ENCODE measurements at regions not wholly inside any gene's neighbourhood (a gene's known extent, or its start where the extent isn't known, plus 50 kb on each side); places are given as distances from the start of the nearest gene placed in this dataset.
"Not testable (repeated sequence)": the region's sequence is repeated elsewhere in the genome, so short reads cannot be mapped to it uniquely, and the experiment has no call there.

DNA sequence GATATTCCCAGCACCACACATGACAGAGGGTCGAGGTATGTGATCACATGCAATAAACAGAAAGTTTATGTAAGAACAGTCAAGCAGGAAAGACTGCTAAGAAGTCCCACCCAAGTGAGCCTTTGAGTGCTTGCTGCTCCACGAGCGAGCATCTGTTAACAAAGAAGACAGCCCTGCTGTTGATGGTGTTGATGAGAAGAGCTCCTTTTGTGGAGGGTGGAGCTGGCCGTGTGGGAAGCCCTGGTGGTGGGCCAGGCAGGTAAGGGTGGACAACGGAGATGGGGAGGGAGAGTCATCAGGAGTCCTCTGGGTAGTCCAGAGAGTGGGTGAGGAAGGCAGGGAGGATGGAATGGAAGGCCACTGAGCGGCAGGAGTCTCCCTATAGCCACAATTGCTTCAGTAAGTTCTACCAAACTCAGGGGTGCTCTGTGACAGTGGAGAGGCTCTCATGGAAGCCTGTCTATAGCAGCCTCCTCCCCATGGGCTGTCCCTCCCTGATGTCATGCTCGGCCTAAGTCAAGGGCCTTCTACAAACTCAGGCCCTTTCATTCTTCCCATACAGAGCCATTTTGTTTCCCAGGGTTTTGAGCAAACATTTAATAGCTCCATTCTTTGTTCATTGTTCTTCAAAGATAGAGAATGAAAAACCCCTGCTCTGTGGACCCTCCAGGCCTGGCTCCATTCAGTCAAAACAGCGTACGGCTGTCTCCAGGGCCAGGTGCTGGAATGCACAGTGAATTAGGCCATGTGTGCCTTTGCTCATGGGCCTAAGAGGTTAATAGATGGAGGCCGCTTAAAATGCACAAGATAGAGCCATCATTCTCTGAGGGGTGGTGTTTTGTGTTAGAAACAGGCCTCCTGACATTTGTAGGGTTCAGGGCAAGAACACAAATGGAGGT is 494.2 kb upstream of the RAB6C start:
- DNase-seq (ENCODE audit: low spot score): no peak

DNA sequence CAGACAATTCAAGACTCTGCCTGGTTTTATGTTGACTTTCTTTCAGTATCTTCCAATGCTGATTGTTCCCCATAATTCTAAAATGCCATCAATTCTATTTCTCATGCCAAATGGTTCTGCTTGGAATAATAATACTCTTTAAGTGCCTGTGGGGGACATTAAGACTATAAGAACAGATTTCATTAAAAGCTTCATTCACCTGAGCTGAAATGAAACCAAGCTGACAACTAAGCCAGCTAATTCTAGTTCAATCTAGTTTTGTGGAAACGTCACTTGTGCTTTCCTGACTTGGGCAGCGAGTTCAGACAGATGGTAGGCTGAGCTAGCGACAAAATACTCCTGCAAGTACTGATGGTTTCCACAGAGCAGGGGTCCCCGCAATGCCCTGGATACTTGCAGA is 491.1 kb upstream of the RAB6C start:
- no peak for DNase-seq (ENCODE audit: low spot score)

- DNase-seq (ENCODE audit: low spot score): no peak
Measured at GRCh38 chr2:129490641-129491040, 488.8 kb upstream of the RAB6C start.

DNA sequence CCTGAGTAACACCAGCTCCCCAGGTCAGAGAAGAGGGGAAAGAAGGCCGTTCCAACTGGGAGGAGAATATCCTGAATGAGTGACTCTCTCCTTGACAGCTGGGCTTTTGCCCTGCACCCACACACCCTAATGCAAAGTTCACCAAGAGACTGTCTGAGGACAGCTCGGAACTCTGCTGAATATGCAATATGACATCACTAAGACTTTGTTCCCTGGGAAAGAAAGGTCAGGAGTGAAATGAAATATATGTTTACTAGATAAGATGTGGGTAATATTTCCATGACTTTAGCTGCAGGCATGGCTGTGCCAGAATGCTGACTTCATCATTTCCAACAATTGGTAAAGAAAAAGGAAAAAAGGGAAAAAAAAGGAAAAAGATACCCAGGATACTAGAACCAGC is 488.2 kb upstream of the RAB6C start:
- no peak for DNase-seq (ENCODE audit: low spot score)

GRCh38 chr2:129492548-129492947 is 486.9 kb upstream of the RAB6C start:
- DNase-seq (ENCODE audit: low spot score): no peak

DNA sequence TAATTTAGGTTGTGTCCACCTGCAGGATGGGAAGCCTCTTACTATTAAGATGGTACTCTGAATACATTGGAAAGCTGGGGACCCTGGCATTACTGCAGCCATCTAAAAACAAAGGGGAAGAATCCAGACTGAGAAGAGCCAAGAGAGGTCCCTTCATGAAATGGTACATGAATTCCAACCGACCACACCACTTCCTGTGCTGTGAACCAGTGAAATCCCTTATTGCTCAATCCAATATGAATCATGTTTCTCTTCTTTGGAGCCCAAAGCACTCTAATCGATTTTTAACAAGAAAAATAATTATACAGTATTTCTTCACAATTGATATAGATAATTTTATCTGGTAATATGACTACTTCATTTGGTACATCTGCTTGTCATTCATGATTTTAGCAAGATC is 479.7 kb upstream of the RAB6C start:
- DNase-seq (ENCODE audit: low spot score): no peak

DNA sequence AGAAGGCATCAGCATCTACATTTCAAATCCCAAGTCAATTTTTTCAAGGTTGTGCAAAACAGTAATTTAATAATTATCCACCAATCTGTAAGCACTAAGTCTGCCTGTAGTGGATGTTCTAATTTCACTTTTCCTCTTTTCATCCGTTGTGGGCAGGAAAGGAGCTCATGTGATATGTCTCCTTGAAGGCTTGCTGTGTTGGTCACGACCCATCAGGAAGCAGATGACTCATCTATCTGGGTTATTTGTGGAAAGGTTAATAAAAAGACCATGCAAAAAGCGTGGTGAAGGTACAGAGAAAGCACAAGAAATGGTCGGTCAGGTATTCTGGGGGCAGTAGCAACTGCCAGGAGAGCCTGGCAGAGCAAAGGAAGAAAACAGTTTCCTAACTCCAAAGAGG is 476.7 kb upstream of the RAB6C start:
- DNase-seq (ENCODE audit: low spot score): no peak

- DNase-seq (ENCODE audit: low spot score): no peak
Measured at GRCh38 chr2:129504646-129505045, 474.8 kb upstream of the RAB6C start.

- no peak for DNase-seq (ENCODE audit: low spot score)
Measured at GRCh38 chr2:129518937-129519336, 460.5 kb upstream of the RAB6C start.

DNA sequence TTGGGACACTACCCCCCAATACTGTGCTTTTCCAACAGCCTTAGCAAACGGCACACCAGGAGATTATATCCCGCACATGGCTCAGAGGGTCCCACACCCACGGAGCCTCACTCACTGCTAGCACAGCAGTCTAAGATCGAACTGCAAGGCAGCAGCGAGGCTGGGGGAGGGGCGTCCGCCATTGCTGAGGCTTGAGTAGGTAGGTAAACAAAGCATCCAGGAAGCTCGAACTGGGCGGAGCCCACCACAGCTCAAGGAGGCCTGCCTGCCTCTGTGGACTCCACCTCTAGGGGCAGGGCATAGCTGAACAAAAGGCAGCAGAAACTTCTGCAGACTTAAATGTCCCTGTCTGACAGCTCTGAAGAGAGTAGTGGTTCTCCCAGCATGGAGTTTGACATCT is 447.3 kb upstream of the RAB6C start:
- DNase-seq (ENCODE audit: low spot score): not testable (repeated sequence)

GRCh38 chr2:129548880-129549279 is 430.6 kb upstream of the RAB6C start:
- no peak for DNase-seq (ENCODE audit: low spot score)

DNA sequence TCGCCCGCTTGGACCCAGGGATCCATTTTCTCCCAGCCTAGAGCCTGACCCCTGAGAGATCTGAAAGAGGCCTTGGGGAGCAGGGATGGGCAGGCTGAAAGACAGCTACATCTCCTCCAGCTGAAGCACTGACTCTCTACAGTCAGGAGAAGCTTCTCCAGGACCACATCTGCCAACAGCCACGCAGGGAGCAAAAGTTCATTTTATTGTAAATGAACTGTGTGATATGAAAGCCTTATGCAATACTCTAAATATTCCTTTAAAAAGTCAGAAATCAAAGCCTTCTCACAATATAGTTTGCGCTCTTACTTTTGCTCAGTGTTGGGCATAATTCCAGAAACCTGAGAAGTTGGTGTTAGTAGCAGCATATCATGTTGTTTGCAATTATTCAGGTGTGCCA is 428.9 kb upstream of the RAB6C start:
- no peak for DNase-seq (ENCODE audit: low spot score)

- no peak for DNase-seq (ENCODE audit: low spot score)
Measured at GRCh38 chr2:129554373-129554772, 425.1 kb upstream of the RAB6C start.

DNA sequence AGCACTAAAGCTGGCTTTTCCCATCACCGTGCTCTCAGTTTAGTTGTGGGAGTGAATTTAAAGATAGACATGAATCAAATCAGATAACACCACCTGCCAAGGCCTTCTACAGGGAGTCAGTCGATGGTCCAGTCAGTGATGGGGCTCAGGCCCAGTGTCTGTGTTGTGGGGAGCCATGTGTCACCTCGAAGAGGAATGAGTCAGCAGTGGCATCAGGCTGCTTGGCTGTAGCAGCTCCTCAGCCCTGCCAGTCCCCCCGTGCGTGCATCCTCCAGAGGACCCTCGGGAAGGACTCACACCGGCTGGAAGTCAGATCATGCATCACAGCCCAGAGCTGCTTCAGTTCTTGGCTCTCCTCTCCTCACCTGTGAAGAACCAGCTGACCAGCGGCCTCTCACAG is 420.4 kb upstream of the RAB6C start:
- DNase-seq (ENCODE audit: low spot score): no peak

DNA sequence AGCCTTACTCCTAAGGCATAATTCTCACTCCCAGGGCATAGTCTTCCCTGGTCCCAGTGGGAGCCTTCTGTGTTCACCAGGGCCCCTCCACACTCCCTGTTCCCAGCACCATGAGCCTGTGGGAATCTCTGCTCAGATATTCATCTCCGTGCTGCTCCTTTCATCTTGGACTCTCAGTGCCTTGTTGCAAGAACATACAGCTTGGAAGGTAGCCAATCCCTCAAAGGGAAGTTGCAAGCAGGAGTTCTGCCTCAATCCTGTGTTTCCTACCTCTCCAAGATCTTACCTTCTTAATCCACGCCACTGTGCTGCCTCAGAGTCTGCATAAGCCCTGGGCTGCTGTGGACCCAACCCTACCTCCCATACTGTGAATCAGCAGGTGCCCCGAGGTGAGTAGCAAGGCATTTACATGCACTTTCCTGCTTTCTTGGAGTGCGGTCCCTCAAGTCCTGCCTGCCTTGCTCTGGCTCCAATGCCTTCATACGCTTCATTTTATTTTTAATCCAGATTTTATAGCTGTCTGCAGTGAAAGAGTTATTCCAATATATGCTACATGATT is 413.8 kb upstream of the RAB6C start:
- DNase-seq (ENCODE audit: low spot score): no peak

- DNase-seq (ENCODE audit: low spot score): not testable (repeated sequence)
Measured at GRCh38 chr2:129570812-129571211, 408.7 kb upstream of the RAB6C start.

- DNase-seq (ENCODE audit: low spot score): no peak
Measured at GRCh38 chr2:129575431-129575830, 404.0 kb upstream of the RAB6C start.

- DNase-seq (ENCODE audit: low spot score): no peak
Measured at GRCh38 chr2:129575880-129576279, 403.6 kb upstream of the RAB6C start.

GRCh38 chr2:129580001-129580400 is 399.5 kb upstream of the RAB6C start:
- DNase-seq (ENCODE audit: low spot score): no peak

DNA sequence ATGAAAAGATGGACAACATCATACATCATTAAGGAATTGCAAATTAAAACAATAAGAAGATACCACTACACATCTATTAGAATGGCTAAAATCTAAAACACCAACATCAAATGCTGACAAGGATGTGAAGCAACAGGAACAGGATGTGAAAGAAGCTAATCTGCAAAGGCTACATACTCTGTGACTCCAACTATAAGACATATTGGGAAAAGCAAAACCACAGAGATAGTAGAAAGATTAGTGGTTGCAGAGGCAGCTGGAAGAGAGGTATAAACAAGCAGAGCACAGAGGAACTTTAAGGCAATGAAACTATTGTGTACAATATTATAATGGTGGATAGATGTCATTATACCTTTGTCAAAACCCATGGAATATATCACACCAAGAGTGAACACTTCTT is 393.7 kb upstream of the RAB6C start:
- no peak for DNase-seq (ENCODE audit: low spot score)

DNA sequence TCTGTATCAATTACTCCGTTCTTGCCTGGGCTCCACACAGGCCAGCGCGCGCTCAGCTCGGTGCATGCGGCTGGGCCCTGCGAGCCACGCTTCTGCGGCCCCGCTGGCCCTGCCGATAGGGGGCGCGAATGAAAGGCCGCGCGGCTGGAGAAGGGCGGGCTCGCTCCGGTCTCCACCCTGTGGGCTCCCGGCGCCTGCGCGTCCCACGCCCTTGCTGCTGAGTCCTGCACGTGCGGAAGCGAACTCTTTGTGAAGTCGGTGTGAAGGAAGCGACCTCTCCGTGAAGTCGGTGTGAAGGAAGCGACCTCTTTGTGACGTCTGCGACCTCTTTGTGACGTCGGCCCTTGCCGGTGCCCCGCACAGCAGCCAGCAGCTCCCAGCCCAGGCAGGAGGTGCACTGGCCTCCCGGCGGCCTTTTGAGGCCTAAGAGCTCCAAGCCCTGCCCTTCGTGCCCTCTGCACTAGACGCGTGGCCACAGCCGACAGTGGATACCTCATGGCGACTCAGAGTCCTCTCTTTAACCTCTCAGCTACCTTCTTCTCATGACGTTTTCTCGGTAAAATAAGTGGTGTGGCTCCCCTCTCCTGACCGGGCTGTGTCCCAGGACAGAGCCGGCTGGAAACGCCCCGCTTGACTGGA is 391.9 kb upstream of the RAB6C start:
- no peak for DNase-seq (ENCODE audit: low spot score)

GRCh38 chr2:129604560-129604959 is 374.9 kb upstream of the RAB6C start:
- DNase-seq (ENCODE audit: low spot score): no peak

- no peak for DNase-seq (ENCODE audit: low spot score)
Measured at GRCh38 chr2:129605646-129606045, 373.8 kb upstream of the RAB6C start.
